Endothelial cell of umbilical vein (primary cell): ENCODE measurements at regions not wholly inside any gene's neighbourhood (a gene's known extent, or its start where the extent isn't known, plus 50 kb on each side); places are given as distances from the start of the nearest gene placed in this dataset.

Experiments used
- BruUV-seq: library from RNA; stranded (reverse); fragments of 400-500 nt; replicated peaks from 2 replicates; lab custom pipeline; 2021; lab: Mats Ljungman, UMichigan
- CTCF ChIA-PET: fragments of 300-600, 350-600 bp; sonication (Branson Sonifier 250); formaldehyde crosslinking; loops from one replicate; lab custom pipeline; 2021; ENCODE audit warnings: antibody characterized with exemption, inconsistent platforms; lab: Charles Lee
- POLR2A ChIA-PET: fragments of 300-600, 350-600 bp; sonication (Branson Sonifier 250); formaldehyde crosslinking; loops from one replicate; lab custom pipeline; 2021; ENCODE audit warnings: antibody characterized with exemption, inconsistent platforms; lab: Charles Lee
- DNase-seq: peaks from one replicate; pipeline ENCODE4 v3.0.0-alpha.2; 2011; ENCODE audit warnings: low read depth, low spot score
- FAIRE-seq: peaks from 2 replicates; lab custom pipeline; 2011; peaks lifted over from hg19 to GRCh38; lab: Jason Lieb, UNC
- H2AFZ ChIP-seq: 2 replicates; pipeline ENCODE4 v1.6.0; 2012; ENCODE audit warnings: low read depth, low read length, control low read depth, inconsistent platforms
- H3K27ac ChIP-seq: 2 replicates; pipeline ENCODE4 v1.5.1; 2011; ENCODE audit warnings: low read depth, mild to moderate bottlenecking, control low read depth, low read length, moderate library complexity; ENCODE audit not compliant: insufficient read depth
- H3K27me3 ChIP-seq, 2 experiments: 2 replicates each; pipeline versions ENCODE4 v1.6.0 to v1.6.1; 2011; ENCODE audit warnings: low read length in 2 of 2, mixed read lengths in 1 of 2; ENCODE audit not compliant: control insufficient read depth in 2 of 2, insufficient read depth in 2 of 2
- H3K36me3 ChIP-seq, 2 experiments: 2 replicates in 1 of 2; 3 replicates in 1 of 2; pipeline ENCODE4 v1.5.1; 2011; ENCODE audit warnings: low read length in 2 of 2, mild to moderate bottlenecking in 1 of 2, moderate library complexity in 1 of 2; ENCODE audit not compliant: control insufficient read depth in 2 of 2, insufficient read depth in 2 of 2; ENCODE audit errors: extremely low read depth in 1 of 2
- H3K4me1 ChIP-seq: 3 replicates; pipeline ENCODE4 v1.5.1; 2011; ENCODE audit warnings: mild to moderate bottlenecking, low read length; ENCODE audit not compliant: control insufficient read depth, insufficient read depth; ENCODE audit errors: extremely low read depth
- H3K4me2 ChIP-seq: 2 replicates; pipeline ENCODE4 v1.6.1; 2011; ENCODE audit warnings: low read length, control low read depth, mixed read lengths; ENCODE audit not compliant: insufficient read depth
- H3K4me3 ChIP-seq, 3 experiments: fragments of 200-600 bp in 1 of 3; sonication (generic), shearing (Covaris generic) in 1 of 3; replicated peaks in 1 of 3; 2 replicates each; pipeline ENCODE4 v1.5.1; 2011 to 2016; ENCODE audit warnings: control low read depth in 3 of 3, low read length in 3 of 3, mild to moderate bottlenecking in 2 of 3, inconsistent platforms in 1 of 3, low read depth in 1 of 3, moderate library complexity in 1 of 3; ENCODE audit not compliant: insufficient read depth in 1 of 3
- H3K79me2 ChIP-seq: 2 replicates; pipeline ENCODE4 v1.6.0; 2012; ENCODE audit warnings: low read length, inconsistent platforms; ENCODE audit not compliant: control insufficient read depth, insufficient read depth
- H3K9ac ChIP-seq: replicated peaks from 2 replicates; pipeline ENCODE3; 2011; ENCODE audit warnings: low read length, control low read depth; ENCODE audit not compliant: insufficient read depth; ENCODE audit errors: extremely low read depth
- H3K9me1 ChIP-seq: replicated peaks from 3 replicates; pipeline ENCODE4 v1.6.0; 2011; ENCODE audit warnings: mild to moderate bottlenecking, low read length; ENCODE audit not compliant: control insufficient read depth, insufficient read depth; ENCODE audit errors: extremely low read depth
- H3K9me3 ChIP-seq: replicated peaks from 2 replicates; pipeline ENCODE4 v1.5.1; 2012; ENCODE audit warnings: low read length, inconsistent platforms; ENCODE audit not compliant: control insufficient read depth, insufficient read depth
- H4K20me1 ChIP-seq: replicated peaks from 2 replicates; pipeline ENCODE3; 2011; ENCODE audit warnings: mild to moderate bottlenecking, low read length; ENCODE audit not compliant: control insufficient read depth, insufficient read depth; ENCODE audit errors: extremely low read depth
- EZH2 ChIP-seq: IDR thresholded peaks from 2 replicates; pipeline ENCODE4 v1.6.1; 2012; ENCODE audit warnings: borderline replicate concordance, low read depth, mild to moderate bottlenecking, moderate library complexity, low read length, inconsistent platforms; ENCODE audit not compliant: severe bottlenecking
- FOS ChIP-seq: IDR thresholded peaks from 2 replicates; pipeline ENCODE4 v1.6.1; 2011; ENCODE audit warnings: mild to moderate bottlenecking, low read length, moderate library complexity, borderline replicate concordance; ENCODE audit not compliant: insufficient read depth
- GATA2 ChIP-seq: IDR thresholded peaks from 2 replicates; pipeline ENCODE4 v1.7.0; 2011; ENCODE audit warnings: low read depth, mild to moderate bottlenecking, moderate library complexity, mixed read lengths, low read length; ENCODE audit not compliant: insufficient read length, insufficient read depth
- JUN ChIP-seq: IDR thresholded peaks from 2 replicates; pipeline ENCODE4 v1.6.1; 2011; ENCODE audit warnings: borderline replicate concordance, low read depth; ENCODE audit not compliant: insufficient read length, insufficient read depth
- MYC ChIP-seq: IDR thresholded peaks from one replicate; pipeline ENCODE4 v1.6.1; 2011; ENCODE audit warnings: mild to moderate bottlenecking, low read depth, low read length
- POLR2A ChIP-seq: IDR thresholded peaks from 2 replicates; pipeline ENCODE4 v1.6.1; 2012; ENCODE audit warnings: low read depth, mild to moderate bottlenecking, control low read depth, low read length
- POLR2AphosphoS5 ChIP-seq: IDR thresholded peaks from 2 replicates; pipeline ENCODE4 v1.6.1; 2012; ENCODE audit warnings: low read depth, mild to moderate bottlenecking, control low read depth, low read length, moderate library complexity; ENCODE audit not compliant: insufficient read depth
- dilution Hi-C: fragments of 300-500 bp; cut with MboI; formaldehyde crosslinking; loops from one replicate; pipeline ENCODE4 v1.15.0; 2019; ENCODE audit warnings: low sequenced_read_pairs; ENCODE audit not compliant: extremely low pct_ligation_motif_present
- intact Hi-C: fragments of 100-400 bp; cut with micrococcal nuclease; formaldehyde crosslinking; loops from one replicate; pipeline ENCODE4 v1.10.0; 2022
- TF ChIP-seq, protein P1 (sequence below), 2 donors: IDR thresholded peaks; 1 replicate in 1 of 2; 2 replicates in 1 of 2; pipeline ENCODE4 v1.5.1; 2011; ENCODE audit warnings: low read length in 2 of 2, mild to moderate bottlenecking in 2 of 2, moderate library complexity in 2 of 2, control low read depth in 1 of 2, inconsistent platforms in 1 of 2, low read depth in 1 of 2; ENCODE audit not compliant: insufficient read depth in 1 of 2; ENCODE audit errors: extremely low read depth in 1 of 2
- TF ChIP-seq, protein P2 (sequence below): IDR thresholded peaks from 2 replicates; pipeline ENCODE4 v1.6.1; 2011; ENCODE audit not compliant: insufficient read depth, insufficient read length

DNA sequence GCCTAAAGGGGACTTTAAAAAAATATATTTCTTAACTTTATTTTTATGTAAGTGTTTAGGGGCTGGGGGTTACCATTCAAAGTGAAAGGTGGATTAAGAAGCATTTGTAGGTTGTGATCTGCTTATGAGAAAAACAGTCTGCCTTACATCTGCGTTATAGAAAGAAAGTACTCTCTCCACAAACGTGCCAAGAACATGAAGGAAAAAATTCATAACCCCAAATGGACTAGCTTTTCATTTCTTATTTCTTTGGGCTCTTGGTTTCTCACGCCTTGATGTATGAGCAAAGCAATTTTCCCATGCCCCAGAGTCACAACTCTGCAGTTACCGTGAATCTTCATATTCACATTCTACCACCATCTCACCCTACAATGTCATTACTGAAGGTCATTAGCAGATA lies 1165.1 kb upstream of the ADGRL4 start:
- H3K36me3 ChIP-seq: no peaks in the 10 kb centered on the region
- POLR2A ChIA-PET: no interaction called here
- no peak for FAIRE-seq
- H4K20me1 ChIP-seq: no peaks in the 10 kb centered on the region
- no peak overlapping the region for H3K9ac ChIP-seq
- CTCF ChIA-PET: interaction anchor here (1.1 kb wide), 1 partner anchor 14 kb away, joined by 3 read pairs; no protein-coding TSS in a partner anchor
- no peak overlapping the region for H3K4me2 ChIP-seq
- no peak overlapping the region for H3K27ac ChIP-seq
- H3K79me2 ChIP-seq: no peaks in the 10 kb centered on the region
- H3K27me3 ChIP-seq: no peaks in the 10 kb centered on the region
- dilution Hi-C loops (no loop called here), intact Hi-C loops (no loop called here)
- H3K4me1 ChIP-seq: no peaks in the 10 kb centered on the region
- no peak for DNase-seq
- no peak overlapping the region for H3K4me3 ChIP-seq
- no TSS peak for BruUV-seq
- no peaks in the 10 kb centered on the region for H3K9me1 ChIP-seq
- no peaks in the 10 kb centered on the region for H3K9me3 ChIP-seq
- TF ChIP-seq EZH2 (no peak), JUN (no peak), MYC (no peak), FOS (no peak), POLR2A (no peak), POLR2AphosphoS5 (no peak), GATA2 (no peak)
- TF ChIP-seq, protein P1, sequence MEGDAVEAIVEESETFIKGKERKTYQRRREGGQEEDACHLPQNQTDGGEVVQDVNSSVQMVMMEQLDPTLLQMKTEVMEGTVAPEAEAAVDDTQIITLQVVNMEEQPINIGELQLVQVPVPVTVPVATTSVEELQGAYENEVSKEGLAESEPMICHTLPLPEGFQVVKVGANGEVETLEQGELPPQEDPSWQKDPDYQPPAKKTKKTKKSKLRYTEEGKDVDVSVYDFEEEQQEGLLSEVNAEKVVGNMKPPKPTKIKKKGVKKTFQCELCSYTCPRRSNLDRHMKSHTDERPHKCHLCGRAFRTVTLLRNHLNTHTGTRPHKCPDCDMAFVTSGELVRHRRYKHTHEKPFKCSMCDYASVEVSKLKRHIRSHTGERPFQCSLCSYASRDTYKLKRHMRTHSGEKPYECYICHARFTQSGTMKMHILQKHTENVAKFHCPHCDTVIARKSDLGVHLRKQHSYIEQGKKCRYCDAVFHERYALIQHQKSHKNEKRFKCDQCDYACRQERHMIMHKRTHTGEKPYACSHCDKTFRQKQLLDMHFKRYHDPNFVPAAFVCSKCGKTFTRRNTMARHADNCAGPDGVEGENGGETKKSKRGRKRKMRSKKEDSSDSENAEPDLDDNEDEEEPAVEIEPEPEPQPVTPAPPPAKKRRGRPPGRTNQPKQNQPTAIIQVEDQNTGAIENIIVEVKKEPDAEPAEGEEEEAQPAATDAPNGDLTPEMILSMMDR (IDR thresholded peaks at IDR 0.05; ENCODE audit: extremely low read depth in 1 of 2, insufficient read depth in 1 of 2, low read depth in 1 of 2, low read length in 2 of 2): no peak
- TF ChIP-seq, protein P2, sequence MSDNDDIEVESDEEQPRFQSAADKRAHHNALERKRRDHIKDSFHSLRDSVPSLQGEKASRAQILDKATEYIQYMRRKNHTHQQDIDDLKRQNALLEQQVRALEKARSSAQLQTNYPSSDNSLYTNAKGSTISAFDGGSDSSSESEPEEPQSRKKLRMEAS: no peak
- H2AFZ ChIP-seq: no peak overlapping the region
